ENCODE measurements at regions not wholly inside any gene's neighbourhood (a gene's known extent, or its start where the extent isn't known, plus 50 kb on each side); places are given as distances from the start of the nearest gene placed in this dataset.

DNA sequence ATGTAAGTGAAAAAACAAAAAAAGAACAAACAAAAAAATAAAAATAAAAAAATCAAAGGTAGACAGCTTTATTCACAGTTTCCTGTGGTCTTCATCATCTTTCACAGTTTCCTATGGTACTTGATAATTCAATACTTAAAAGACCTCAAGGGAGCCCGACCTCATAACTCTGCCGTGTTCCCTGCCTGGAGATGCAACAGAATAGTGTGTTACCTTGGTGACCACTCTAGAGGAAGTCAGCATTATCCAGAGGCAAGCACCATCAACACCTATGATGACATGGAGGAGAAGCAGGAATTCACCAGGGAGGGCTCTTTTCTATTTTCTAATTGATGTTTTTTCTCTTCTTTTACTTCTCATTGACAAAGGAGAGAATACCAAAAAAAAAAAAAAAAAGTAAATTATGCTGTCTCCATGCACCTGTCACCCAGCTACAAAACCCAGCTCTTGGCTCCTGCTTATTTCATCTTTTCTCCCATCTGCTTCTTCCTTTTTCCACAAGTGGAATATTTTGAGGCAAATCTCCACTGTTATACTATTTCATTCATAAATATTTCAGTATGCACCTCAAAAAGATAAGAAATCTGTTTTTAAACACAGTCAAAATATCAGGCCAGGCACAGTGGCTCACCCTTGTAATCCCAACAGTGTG is 95.8 kb upstream of the STXBP5 start:
- H3K27ac ChIP-seq = no peak overlapping the region
- H3K9me2 ChIP-seq (ENCODE audit: insufficient read depth) = no peaks in the 10 kb centered on the region
- H3K4me2 ChIP-seq = no peak overlapping the region
- DNase-seq = no peak
- no peaks in the 10 kb centered on the region for H3K9me3 ChIP-seq (ENCODE audit: insufficient read depth, low read depth)
- H3K36me3 ChIP-seq (ENCODE audit: low read depth) = no peaks in the 10 kb centered on the region
- no peak overlapping the region for H2AFZ ChIP-seq
- no peak overlapping the region for H3K4me3 ChIP-seq
- no peaks in the 10 kb centered on the region for H3K4me1 ChIP-seq (replicated peaks; ENCODE audit: insufficient read depth)
- intact Hi-C loops (cut with micrococcal nuclease; ENCODE audit: unreplicated experiment) = no loop called here
- no peaks in the 10 kb centered on the region for H3K79me2 ChIP-seq (ENCODE audit: low read depth)
- TF ChIP-seq, protein P1, sequence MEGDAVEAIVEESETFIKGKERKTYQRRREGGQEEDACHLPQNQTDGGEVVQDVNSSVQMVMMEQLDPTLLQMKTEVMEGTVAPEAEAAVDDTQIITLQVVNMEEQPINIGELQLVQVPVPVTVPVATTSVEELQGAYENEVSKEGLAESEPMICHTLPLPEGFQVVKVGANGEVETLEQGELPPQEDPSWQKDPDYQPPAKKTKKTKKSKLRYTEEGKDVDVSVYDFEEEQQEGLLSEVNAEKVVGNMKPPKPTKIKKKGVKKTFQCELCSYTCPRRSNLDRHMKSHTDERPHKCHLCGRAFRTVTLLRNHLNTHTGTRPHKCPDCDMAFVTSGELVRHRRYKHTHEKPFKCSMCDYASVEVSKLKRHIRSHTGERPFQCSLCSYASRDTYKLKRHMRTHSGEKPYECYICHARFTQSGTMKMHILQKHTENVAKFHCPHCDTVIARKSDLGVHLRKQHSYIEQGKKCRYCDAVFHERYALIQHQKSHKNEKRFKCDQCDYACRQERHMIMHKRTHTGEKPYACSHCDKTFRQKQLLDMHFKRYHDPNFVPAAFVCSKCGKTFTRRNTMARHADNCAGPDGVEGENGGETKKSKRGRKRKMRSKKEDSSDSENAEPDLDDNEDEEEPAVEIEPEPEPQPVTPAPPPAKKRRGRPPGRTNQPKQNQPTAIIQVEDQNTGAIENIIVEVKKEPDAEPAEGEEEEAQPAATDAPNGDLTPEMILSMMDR (conservative IDR thresholded peaks at IDR 0.05) = no peak
- TF ChIP-seq EZH2 (IDR thresholded peaks at IDR 0.05; ENCODE audit: low read depth) = no peak
- POLR2A ChIA-PET (ENCODE audit: unreplicated experiment) = no interaction called here
- no peaks in the 10 kb centered on the region for H3K27me3 ChIP-seq (ENCODE audit: insufficient read depth, low read depth)
- no TSS peak for BruUV-seq (replicated peaks)
- H3F3A ChIP-seq (ENCODE audit: insufficient read depth, low read depth) = no peaks in the 10 kb centered on the region
- CTCF ChIA-PET = no interaction called here
- H4K20me1 ChIP-seq (ENCODE audit: insufficient read depth) = no peaks in the 10 kb centered on the region

DNA sequence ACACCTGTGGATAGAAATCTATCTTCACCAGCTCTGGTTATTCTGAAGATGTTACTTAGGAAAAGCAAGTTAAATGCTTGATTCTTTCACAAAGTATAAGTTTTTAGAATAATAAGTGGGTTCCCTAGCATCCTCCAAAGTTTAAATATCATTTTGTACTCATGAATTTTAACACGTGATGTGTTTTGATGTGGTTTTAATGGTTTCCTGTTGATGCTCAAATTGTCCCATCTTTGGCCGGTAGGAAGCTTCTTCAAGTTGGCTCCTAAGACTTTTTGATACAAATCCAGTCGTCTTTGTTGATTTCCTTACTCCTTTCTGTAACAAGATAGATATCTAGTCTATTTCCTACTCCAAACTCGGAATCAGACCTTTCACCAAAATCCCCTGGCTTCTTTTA is 94.5 kb upstream of the STXBP5 start:
- H3K27me3 ChIP-seq (ENCODE audit: insufficient read depth, low read depth) = no peaks in the 10 kb centered on the region
- no peaks in the 10 kb centered on the region for H3K9me3 ChIP-seq (ENCODE audit: insufficient read depth, low read depth)
- no peaks in the 10 kb centered on the region for H3K79me2 ChIP-seq (ENCODE audit: low read depth)
- H2AFZ ChIP-seq = no peak overlapping the region
- H3K4me2 ChIP-seq = no peak overlapping the region
- H3K4me3 ChIP-seq = no peak overlapping the region
- H3K36me3 ChIP-seq (ENCODE audit: low read depth) = no peaks in the 10 kb centered on the region
- H3K4me1 ChIP-seq (replicated peaks; ENCODE audit: insufficient read depth) = no peaks in the 10 kb centered on the region
- H3K9me2 ChIP-seq (ENCODE audit: insufficient read depth) = no peaks in the 10 kb centered on the region
- DNase-seq = no peak
- TF ChIP-seq, protein P1 (conservative IDR thresholded peaks at IDR 0.05) = no peak
- no peaks in the 10 kb centered on the region for H3F3A ChIP-seq (ENCODE audit: insufficient read depth, low read depth)
- BruUV-seq (replicated peaks) = no TSS peak
- H4K20me1 ChIP-seq (ENCODE audit: insufficient read depth) = no peaks in the 10 kb centered on the region
- CTCF ChIA-PET = no interaction called here
- intact Hi-C loops (cut with micrococcal nuclease; ENCODE audit: unreplicated experiment) = no loop called here
- POLR2A ChIA-PET (ENCODE audit: unreplicated experiment) = no interaction called here
- H3K27ac ChIP-seq = no peak overlapping the region

DNA sequence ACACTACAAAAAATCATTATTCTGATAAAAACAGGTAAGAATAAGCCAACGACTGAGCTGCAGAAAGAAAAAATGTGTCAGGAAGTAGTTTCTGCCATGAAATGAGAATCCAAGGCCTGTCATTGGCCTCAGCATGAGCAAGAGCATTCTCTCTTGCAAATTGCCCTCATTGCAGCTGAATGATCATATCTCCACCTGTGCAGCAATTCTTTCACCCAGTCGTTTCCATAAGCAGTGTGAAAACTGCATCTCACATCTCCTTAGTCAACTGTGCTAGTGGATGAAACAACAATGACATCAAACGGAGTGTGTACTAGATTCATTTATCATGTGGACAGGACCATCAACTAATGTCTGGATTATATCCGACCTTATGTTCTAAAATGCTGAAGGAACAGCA is 88.2 kb upstream of the STXBP5 start:
- POLR2A ChIA-PET (ENCODE audit: unreplicated experiment) = no interaction called here
- no peak overlapping the region for H2AFZ ChIP-seq
- H3K27me3 ChIP-seq (ENCODE audit: insufficient read depth, low read depth) = no peaks in the 10 kb centered on the region
- intact Hi-C loops (cut with micrococcal nuclease; ENCODE audit: unreplicated experiment) = no loop called here
- BruUV-seq (replicated peaks) = no TSS peak
- no peak overlapping the region for H3K27ac ChIP-seq
- DNase-seq = no peak
- no peaks in the 10 kb centered on the region for H3K4me1 ChIP-seq (replicated peaks; ENCODE audit: insufficient read depth)
- no peaks in the 10 kb centered on the region for H3K9me3 ChIP-seq (ENCODE audit: insufficient read depth, low read depth)
- no peaks in the 10 kb centered on the region for H4K20me1 ChIP-seq (ENCODE audit: insufficient read depth)
- no peak overlapping the region for H3K4me3 ChIP-seq
- TF ChIP-seq, protein P1 (conservative IDR thresholded peaks at IDR 0.05) = no peak
- no peak for TF ChIP-seq EZH2 (IDR thresholded peaks at IDR 0.05; ENCODE audit: low read depth)
- CTCF ChIA-PET = no interaction called here
- no peak overlapping the region for H3K4me2 ChIP-seq
- no peaks in the 10 kb centered on the region for H3K79me2 ChIP-seq (ENCODE audit: low read depth)
- no peaks in the 10 kb centered on the region for H3K9me2 ChIP-seq (ENCODE audit: insufficient read depth)
- H3K36me3 ChIP-seq (ENCODE audit: low read depth) = no peaks in the 10 kb centered on the region
- no peaks in the 10 kb centered on the region for H3F3A ChIP-seq (ENCODE audit: insufficient read depth, low read depth)
